SU-DHL-6 (cell line): ENCODE measurements at regions not wholly inside any gene's neighbourhood (a gene's known extent, or its start where the extent isn't known, plus 50 kb on each side); places are given as distances from the start of the nearest gene placed in this dataset.
A peak's percentile ranks its signal among the peaks of the same experiment; 100 is the strongest.

Experiments
- H2AFZ ChIP-seq: fragments of 200-600 bp; sonication (generic); 2 replicates; pipeline ENCODE4 v1.6.1; 2014; ENCODE audit warnings: low read depth, mild to moderate bottlenecking, moderate library complexity, mixed read lengths, antibody characterized with exemption, low read length; ENCODE audit not compliant: severe bottlenecking
- H3F3A ChIP-seq: fragments of 200-600 bp; shearing (Covaris generic); 2 replicates; pipeline ENCODE4 v1.6.0; 2016; ENCODE audit warnings: antibody characterized with exemption, mild to moderate bottlenecking; ENCODE audit not compliant: insufficient read depth
- H3K27ac ChIP-seq: fragments of 200-600 bp; sonication (generic); 2 replicates; pipeline ENCODE4 v1.5.1; 2016; ENCODE audit warnings: low read depth, mild to moderate bottlenecking, low read length, moderate library complexity, mixed read lengths
- H3K27me3 ChIP-seq: fragments of 200-600 bp; sonication (generic), shearing (Covaris generic); 2 replicates; pipeline ENCODE4 v1.6.0; 2014; ENCODE audit warnings: mild to moderate bottlenecking, low read length
- H3K36me3 ChIP-seq: fragments of 200-600 bp; sonication (generic); 2 replicates; pipeline ENCODE4 v1.6.1; 2014; ENCODE audit warnings: mild to moderate bottlenecking, low read length, mixed read lengths
- H3K4me2 ChIP-seq: fragments of 300-600, 200-600 bp; shearing (Covaris generic), sonication (generic); 2 replicates; pipeline ENCODE4 v1.6.0; 2014; ENCODE audit warnings: low read length, low read depth, mild to moderate bottlenecking; ENCODE audit not compliant: poor library complexity, severe bottlenecking
- H3K4me3 ChIP-seq: fragments of 200-600 bp; sonication (generic); 2 replicates; pipeline ENCODE4 v1.5.1; 2014; ENCODE audit warnings: antibody characterized with exemption, low read length, mild to moderate bottlenecking, mixed read lengths; ENCODE audit not compliant: insufficient read depth, poor library complexity, severe bottlenecking
- H3K79me2 ChIP-seq: fragments of 200-600 bp; sonication (generic); 2 replicates; pipeline ENCODE4 v1.6.1; 2014; ENCODE audit warnings: mild to moderate bottlenecking, low read length, moderate library complexity; ENCODE audit not compliant: insufficient read depth
- H3K9ac ChIP-seq: fragments of 200-600 bp; sonication (generic); 2 replicates; pipeline ENCODE4 v1.7.0; 2014; ENCODE audit warnings: mild to moderate bottlenecking, low read length
- H3K9me2 ChIP-seq: fragments of 200-600 bp; sonication (generic); replicated peaks from 2 replicates; pipeline ENCODE4 v1.6.1; 2014; ENCODE audit warnings: low read length; ENCODE audit not compliant: insufficient read depth
- H3K9me3 ChIP-seq: fragments of 200-600 bp; sonication (generic); 2 replicates; pipeline ENCODE4 v1.6.1; 2014; ENCODE audit warnings: low read length, mixed read lengths; ENCODE audit not compliant: insufficient read depth
- H4K20me1 ChIP-seq: fragments of 200-600 bp; sonication (generic); 2 replicates; pipeline ENCODE4 v1.6.1; 2014; ENCODE audit warnings: low read depth, mild to moderate bottlenecking, antibody characterized with exemption, low read length, moderate library complexity, mixed read lengths
- EZH2phosphoT487 ChIP-seq: fragments of 200-600 bp; sonication (generic), shearing (Covaris generic); conservative IDR thresholded peaks from 2 replicates; pipeline ENCODE4 v1.6.1; 2018; ENCODE audit warnings: mild to moderate bottlenecking, antibody characterized with exemption, low read length, moderate library complexity, mixed read lengths
- TF ChIP-seq, protein P1 (sequence below): fragments of 200-600 bp; sonication (generic); IDR thresholded peaks from one replicate; pipeline ENCODE4 v1.5.1; 2017; ENCODE audit warnings: antibody characterized with exemption, mild to moderate bottlenecking, low read length, moderate library complexity; ENCODE audit not compliant: insufficient read depth, poor library complexity, severe bottlenecking

GRCh38 chr2:235135990-235136561, 184.3 kb downstream of the SH3BP4 start:
- H3K27ac ChIP-seq = no peak overlapping the region
- no peaks in the 10 kb centered on the region for H3K9me2 ChIP-seq
- H3K9me3 ChIP-seq = no peaks in the 10 kb centered on the region
- no peaks in the 10 kb centered on the region for H3K27me3 ChIP-seq
- H4K20me1 ChIP-seq = no peaks in the 10 kb centered on the region
- H2AFZ ChIP-seq = no peak overlapping the region
- no peak overlapping the region for H3K9ac ChIP-seq
- TF ChIP-seq EZH2phosphoT487 = no peak
- TF ChIP-seq, protein P1, sequence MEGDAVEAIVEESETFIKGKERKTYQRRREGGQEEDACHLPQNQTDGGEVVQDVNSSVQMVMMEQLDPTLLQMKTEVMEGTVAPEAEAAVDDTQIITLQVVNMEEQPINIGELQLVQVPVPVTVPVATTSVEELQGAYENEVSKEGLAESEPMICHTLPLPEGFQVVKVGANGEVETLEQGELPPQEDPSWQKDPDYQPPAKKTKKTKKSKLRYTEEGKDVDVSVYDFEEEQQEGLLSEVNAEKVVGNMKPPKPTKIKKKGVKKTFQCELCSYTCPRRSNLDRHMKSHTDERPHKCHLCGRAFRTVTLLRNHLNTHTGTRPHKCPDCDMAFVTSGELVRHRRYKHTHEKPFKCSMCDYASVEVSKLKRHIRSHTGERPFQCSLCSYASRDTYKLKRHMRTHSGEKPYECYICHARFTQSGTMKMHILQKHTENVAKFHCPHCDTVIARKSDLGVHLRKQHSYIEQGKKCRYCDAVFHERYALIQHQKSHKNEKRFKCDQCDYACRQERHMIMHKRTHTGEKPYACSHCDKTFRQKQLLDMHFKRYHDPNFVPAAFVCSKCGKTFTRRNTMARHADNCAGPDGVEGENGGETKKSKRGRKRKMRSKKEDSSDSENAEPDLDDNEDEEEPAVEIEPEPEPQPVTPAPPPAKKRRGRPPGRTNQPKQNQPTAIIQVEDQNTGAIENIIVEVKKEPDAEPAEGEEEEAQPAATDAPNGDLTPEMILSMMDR = peak; percentile 36
- H3K36me3 ChIP-seq = no peaks in the 10 kb centered on the region
- H3K4me2 ChIP-seq = no peak overlapping the region
- no peaks in the 10 kb centered on the region for H3F3A ChIP-seq
- H3K4me3 ChIP-seq = no peak overlapping the region
- H3K79me2 ChIP-seq = no peaks in the 10 kb centered on the region

GRCh38 chr2:235138339-235138738, 186.5 kb downstream of the SH3BP4 start:
- H3K9me3 ChIP-seq = no peaks in the 10 kb centered on the region
- no peak overlapping the region for H3K27ac ChIP-seq
- no peak for TF ChIP-seq EZH2phosphoT487
- TF ChIP-seq, protein P1 = no peak
- H2AFZ ChIP-seq = no peak overlapping the region
- no peaks in the 10 kb centered on the region for H4K20me1 ChIP-seq
- no peaks in the 10 kb centered on the region for H3K9me2 ChIP-seq
- no peaks in the 10 kb centered on the region for H3K27me3 ChIP-seq
- H3K4me2 ChIP-seq = no peak overlapping the region
- no peak overlapping the region for H3K4me3 ChIP-seq
- no peaks in the 10 kb centered on the region for H3F3A ChIP-seq
- H3K36me3 ChIP-seq = no peaks in the 10 kb centered on the region
- H3K9ac ChIP-seq = no peak overlapping the region
- no peaks in the 10 kb centered on the region for H3K79me2 ChIP-seq

DNA sequence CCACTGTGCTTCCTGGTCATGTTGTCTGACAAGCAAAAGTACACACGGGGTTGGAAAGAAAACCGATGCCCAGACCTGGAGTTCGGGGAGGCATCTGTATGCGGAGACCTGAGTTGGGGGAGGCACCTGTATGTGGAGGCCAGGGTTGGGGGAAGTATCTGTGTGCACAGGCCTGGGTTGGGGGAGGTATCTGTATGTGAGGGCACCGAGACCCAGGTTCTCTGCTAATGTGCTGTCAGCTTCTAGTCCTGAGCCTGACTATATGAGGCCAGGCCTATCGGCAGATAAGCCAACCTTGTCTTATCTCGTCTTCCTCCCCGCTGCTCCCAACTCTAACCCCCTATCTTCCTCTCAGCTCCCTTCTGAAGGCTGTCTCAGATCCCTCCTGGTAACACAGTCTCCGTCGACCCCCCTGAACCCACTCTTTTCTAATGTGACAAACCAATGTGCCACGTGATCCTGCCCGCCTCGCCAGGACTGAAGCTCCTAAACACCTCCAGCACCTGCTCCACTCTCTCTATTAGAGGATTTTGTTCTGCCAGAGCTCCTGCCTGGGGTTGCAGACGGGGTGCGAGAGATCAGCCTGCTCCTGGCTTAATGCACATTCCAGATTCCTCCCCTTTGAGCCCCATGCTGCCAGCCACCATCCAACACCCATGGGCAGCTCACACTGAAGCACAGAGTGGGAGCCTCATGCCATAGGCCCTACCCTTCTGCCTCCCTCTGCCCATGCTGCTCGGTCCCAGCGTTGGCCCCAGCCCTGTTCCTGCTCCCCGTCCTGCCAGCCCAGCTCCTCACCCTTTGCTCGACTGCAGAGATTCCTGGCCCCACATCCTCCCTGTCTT, 188.4 kb downstream of the SH3BP4 start:
- H2AFZ ChIP-seq = no peak overlapping the region
- no peaks in the 10 kb centered on the region for H3K36me3 ChIP-seq
- H3K9me2 ChIP-seq = no peaks in the 10 kb centered on the region
- no peaks in the 10 kb centered on the region for H3K79me2 ChIP-seq
- no peaks in the 10 kb centered on the region for H4K20me1 ChIP-seq
- H3K27me3 ChIP-seq = no peaks in the 10 kb centered on the region
- H3K4me2 ChIP-seq = no peak overlapping the region
- TF ChIP-seq, protein P1 = no peak
- no peak for TF ChIP-seq EZH2phosphoT487
- no peak overlapping the region for H3K9ac ChIP-seq
- H3K27ac ChIP-seq = no peak overlapping the region
- H3K4me3 ChIP-seq = no peak overlapping the region
- H3K9me3 ChIP-seq = no peaks in the 10 kb centered on the region
- H3F3A ChIP-seq = no peaks in the 10 kb centered on the region
